VCaP (cell line): ENCODE measurements at regions not wholly inside any gene's neighbourhood (a gene's known extent, or its start where the extent isn't known, plus 50 kb on each side); places are given as distances from the start of the nearest gene placed in this dataset.

ENCODE experiments used
- H3K27ac ChIP-seq: fragments of 450-650 bp; 2 replicates; pipeline ENCODE4 v1.5.1; 2017
- CTCF ChIP-seq: fragments of 450-650 bp; conservative IDR thresholded peaks from 2 replicates; pipeline ENCODE4 v1.5.1; 2017; ENCODE audit warnings: mild to moderate bottlenecking, moderate library complexity

GRCh38 chrX:128156204-128156603 lies 104.0 kb upstream of the ACTRT1 start:
- TF ChIP-seq CTCF: no peak

GRCh38 chrX:128142745-128143144 lies 90.5 kb upstream of the ACTRT1 start:
- H3K27ac ChIP-seq: peak overlapping the region; percentile 85
- no peak for TF ChIP-seq CTCF

More at GRCh38 chrX:128156204-128156603, 104.0 kb upstream of the ACTRT1 start:
- no peak overlapping the region for H3K27ac ChIP-seq

- peak; percentile 70 for TF ChIP-seq CTCF
- 0 out of 2 replicates have a peak overlapping the region, but pooled peaks have one; percentile 4 for H3K27ac ChIP-seq
These were observed 54.4 kb upstream of the ACTRT1 start for GRCh38 chrX:128106630-128107029.

GRCh38 chrX:128105659-128106058 lies 53.5 kb upstream of the ACTRT1 start:
- H3K27ac ChIP-seq: no peak overlapping the region
- TF ChIP-seq CTCF: no peak
